ENCODE measurements at regions not wholly inside any gene's neighbourhood (a gene's known extent, or its start where the extent isn't known, plus 50 kb on each side); places are given as distances from the start of the nearest gene placed in this dataset.

GRCh38 chr7:41098402-41098801 is 604.5 kb downstream of the INHBA start:
- TF ChIP-seq POLR2A (IDR thresholded peaks at IDR 0.05) (no peak), CTCF (IDR thresholded peaks at IDR 0.05) (no peak), EP300 (IDR thresholded peaks at IDR 0.05) (no peak)
